NB4 (cell line): ENCODE measurements at regions not wholly inside any gene's neighbourhood (a gene's known extent, or its start where the extent isn't known, plus 50 kb on each side); places are given as distances from the start of the nearest gene placed in this dataset.

Source experiments
- POLR2A ChIP-seq: IDR thresholded peaks from 2 replicates; pipeline ENCODE4 v1.6.1; 2011; ENCODE audit warnings: mild to moderate bottlenecking; ENCODE audit not compliant: insufficient read length; ENCODE audit errors: extremely low read depth
- TF ChIP-seq, protein P1 (sequence below): IDR thresholded peaks from one replicate; pipeline ENCODE4 v1.5.1; 2012; ENCODE audit warnings: low read depth, low read length
- TF ChIP-seq, protein P2 (sequence below): IDR thresholded peaks from 2 replicates; pipeline ENCODE4 v1.6.1; 2011; ENCODE audit warnings: low read depth, low read length

DNA sequence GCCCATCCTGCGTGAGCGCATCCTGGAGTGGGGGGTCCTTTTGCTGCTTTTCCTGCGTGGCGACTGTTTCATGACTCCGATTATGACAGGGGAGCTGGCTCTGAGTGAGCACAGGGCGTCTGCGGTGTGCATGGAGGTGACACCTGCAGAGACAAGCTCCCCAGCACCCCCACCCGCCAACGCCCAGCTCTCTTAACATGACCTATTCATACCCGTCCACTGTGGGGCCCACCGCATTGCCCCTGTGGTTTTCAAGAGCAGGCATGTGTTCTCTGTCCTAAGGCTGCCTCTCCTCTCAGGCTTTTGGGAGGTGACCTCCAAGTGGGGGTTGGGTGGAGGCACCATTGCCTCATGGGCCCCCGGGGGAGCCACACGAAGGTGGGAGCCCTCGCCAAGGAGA, 500.7 kb downstream of the TCERG1L start:
- TF ChIP-seq, protein P1, sequence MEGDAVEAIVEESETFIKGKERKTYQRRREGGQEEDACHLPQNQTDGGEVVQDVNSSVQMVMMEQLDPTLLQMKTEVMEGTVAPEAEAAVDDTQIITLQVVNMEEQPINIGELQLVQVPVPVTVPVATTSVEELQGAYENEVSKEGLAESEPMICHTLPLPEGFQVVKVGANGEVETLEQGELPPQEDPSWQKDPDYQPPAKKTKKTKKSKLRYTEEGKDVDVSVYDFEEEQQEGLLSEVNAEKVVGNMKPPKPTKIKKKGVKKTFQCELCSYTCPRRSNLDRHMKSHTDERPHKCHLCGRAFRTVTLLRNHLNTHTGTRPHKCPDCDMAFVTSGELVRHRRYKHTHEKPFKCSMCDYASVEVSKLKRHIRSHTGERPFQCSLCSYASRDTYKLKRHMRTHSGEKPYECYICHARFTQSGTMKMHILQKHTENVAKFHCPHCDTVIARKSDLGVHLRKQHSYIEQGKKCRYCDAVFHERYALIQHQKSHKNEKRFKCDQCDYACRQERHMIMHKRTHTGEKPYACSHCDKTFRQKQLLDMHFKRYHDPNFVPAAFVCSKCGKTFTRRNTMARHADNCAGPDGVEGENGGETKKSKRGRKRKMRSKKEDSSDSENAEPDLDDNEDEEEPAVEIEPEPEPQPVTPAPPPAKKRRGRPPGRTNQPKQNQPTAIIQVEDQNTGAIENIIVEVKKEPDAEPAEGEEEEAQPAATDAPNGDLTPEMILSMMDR = no peak
- TF ChIP-seq POLR2A = no peak
- TF ChIP-seq, protein P2, sequence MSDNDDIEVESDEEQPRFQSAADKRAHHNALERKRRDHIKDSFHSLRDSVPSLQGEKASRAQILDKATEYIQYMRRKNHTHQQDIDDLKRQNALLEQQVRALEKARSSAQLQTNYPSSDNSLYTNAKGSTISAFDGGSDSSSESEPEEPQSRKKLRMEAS = no peak
